PC-3 (cell line): ENCODE measurements at regions not wholly inside any gene's neighbourhood (a gene's known extent, or its start where the extent isn't known, plus 50 kb on each side); places are given as distances from the start of the nearest gene placed in this dataset.

ENCODE experiments used
- ATAC-seq: fragments of 200-7000 bp; cut with Tn5 transposase; 2 replicates; pipeline ENCODE4 v1.9.1; 2020; ENCODE audit warnings: mild to moderate bottlenecking, moderate library complexity
- BruUV-seq: library from RNA; stranded (reverse); fragments of 400-500 nt; replicated peaks from 2 replicates; lab custom pipeline; 2021; lab: Mats Ljungman, UMichigan
- CTCF ChIA-PET: fragments of 300-600 bp; sonication (Branson Sonifier 250); formaldehyde crosslinking; loops from one replicate; lab custom pipeline; 2022; ENCODE audit warnings: antibody characterized with exemption; lab: Charles Lee
- POLR2A ChIA-PET: fragments of 300-600 bp; sonication (Branson Sonifier 250); formaldehyde crosslinking; loops from one replicate; lab custom pipeline; 2022; ENCODE audit warnings: antibody characterized with exemption; ENCODE audit not compliant: unreplicated experiment; lab: Charles Lee
- DNase-seq: peaks from one replicate; pipeline ENCODE4 v3.0.0-alpha.2; 2015
- H2AFZ ChIP-seq: fragments of 300-600 bp; sonication (generic); 2 replicates; pipeline ENCODE4 v1.6.0; 2016; ENCODE audit warnings: antibody characterized with exemption, low read length
- H3F3A ChIP-seq: fragments of 300-600 bp; sonication (generic); one replicate; pipeline ENCODE4 v1.6.0; 2017; ENCODE audit warnings: antibody characterized with exemption, low read length, control low read depth, mild to moderate bottlenecking; ENCODE audit not compliant: unreplicated experiment
- H3K27ac ChIP-seq: fragments of 300-600 bp; sonication (generic); 2 replicates; pipeline ENCODE4 v1.5.1; 2016; ENCODE audit warnings: mild to moderate bottlenecking, low read length
- H3K27me3 ChIP-seq: fragments of 300-600 bp; sonication (generic); 2 replicates; pipeline ENCODE4 v1.6.1; 2016; ENCODE audit warnings: low read length, mixed read lengths
- H3K36me3 ChIP-seq: fragments of 300-600 bp; sonication (generic); 2 replicates; pipeline ENCODE4 v1.6.1; 2016; ENCODE audit warnings: low read depth, mixed run types, low read length, mixed read lengths
- H3K4me1 ChIP-seq: fragments of 300-600 bp; sonication (generic); 2 replicates; pipeline ENCODE4 v1.5.1; 2016; ENCODE audit warnings: low read length; ENCODE audit not compliant: insufficient read depth
- H3K4me2 ChIP-seq: fragments of 300-600 bp; sonication (generic); 2 replicates; pipeline ENCODE4 v1.6.0; 2016; ENCODE audit warnings: low read length
- H3K4me3 ChIP-seq: fragments of 300-600 bp; sonication (generic); 2 replicates; pipeline ENCODE4 v1.5.1; 2016; ENCODE audit warnings: mild to moderate bottlenecking, low read length, mixed read lengths
- H3K79me2 ChIP-seq: fragments of 300-600 bp; sonication (generic); 2 replicates; pipeline ENCODE4 v1.6.1; 2017; ENCODE audit warnings: low read length, mixed read lengths
- H3K9ac ChIP-seq: fragments of 300-600 bp; sonication (generic); 2 replicates; pipeline ENCODE4 v1.6.0; 2016; ENCODE audit warnings: mild to moderate bottlenecking, low read length
- H3K9me2 ChIP-seq: fragments of 300-600 bp; sonication (generic); replicated peaks from 2 replicates; pipeline ENCODE4 v1.6.1; 2016; ENCODE audit warnings: mixed run types, low read length, mixed read lengths
- H3K9me3 ChIP-seq: fragments of 300-600 bp; sonication (generic); 2 replicates; pipeline ENCODE4 v1.6.1; 2016; ENCODE audit warnings: low read length, mixed read lengths
- H4K20me1 ChIP-seq: fragments of 300-600 bp; sonication (generic); 2 replicates; pipeline ENCODE4 v1.6.1; 2016; ENCODE audit warnings: low read length, mixed read lengths
- CTCF ChIP-seq: fragments of 300-600 bp; sonication (generic); conservative IDR thresholded peaks from 2 replicates; pipeline ENCODE4 v1.5.1; 2017; ENCODE audit warnings: antibody characterized with exemption, low read depth, mild to moderate bottlenecking, low read length
- EZH2 ChIP-seq: fragments of 300-600 bp; sonication (generic); IDR thresholded peaks from one replicate; pipeline ENCODE4 v1.6.1; 2017; ENCODE audit warnings: antibody characterized with exemption, mild to moderate bottlenecking, low read length; ENCODE audit not compliant: unreplicated experiment
- EZH2phosphoT487 ChIP-seq: fragments of 300-600 bp; sonication (generic); IDR thresholded peaks from 2 replicates; pipeline ENCODE4 v1.6.1; 2018; ENCODE audit warnings: mild to moderate bottlenecking, antibody characterized with exemption, low read length, borderline replicate concordance
- intact Hi-C: fragments of 100-400 bp; cut with micrococcal nuclease; formaldehyde crosslinking; loops from 2 replicates; pipeline ENCODE4 v1.9.0; 2023

- H3K4me3 ChIP-seq: no peak overlapping the region
- ChIA-PET CTCF (no interaction called here), POLR2A (no interaction called here)
- no peaks in the 10 kb centered on the region for H3K79me2 ChIP-seq
- H3K27me3 ChIP-seq: peaks cover 4% of the 10 kb centered on the region; the same call in 1 of the 2 replicates
- no peak overlapping the region for H2AFZ ChIP-seq
- H3K4me1 ChIP-seq: peaks cover 7% of the 10 kb centered on the region; the same call in 1 of the 2 replicates
- H3K9me2 ChIP-seq: no peaks in the 10 kb centered on the region
- no peaks in the 10 kb centered on the region for H3K9me3 ChIP-seq
- no TSS peak for BruUV-seq
- H4K20me1 ChIP-seq: no peaks in the 10 kb centered on the region
- H3K36me3 ChIP-seq: no peaks in the 10 kb centered on the region
- H3K9ac ChIP-seq: no peak overlapping the region
- ATAC-seq (peak; percentile 64), DNase-seq (peak; percentile 77)
- H3F3A ChIP-seq: no peaks in the 10 kb centered on the region
- no peak for TF ChIP-seq EZH2
- H3K4me2 ChIP-seq: no peak overlapping the region
- intact Hi-C loops: no loop called here
- H3K27ac ChIP-seq: no peak overlapping the region
These were observed 164.0 kb downstream of the RGS9 start for GRCh38 chr17:65301184-65301583.

DNA sequence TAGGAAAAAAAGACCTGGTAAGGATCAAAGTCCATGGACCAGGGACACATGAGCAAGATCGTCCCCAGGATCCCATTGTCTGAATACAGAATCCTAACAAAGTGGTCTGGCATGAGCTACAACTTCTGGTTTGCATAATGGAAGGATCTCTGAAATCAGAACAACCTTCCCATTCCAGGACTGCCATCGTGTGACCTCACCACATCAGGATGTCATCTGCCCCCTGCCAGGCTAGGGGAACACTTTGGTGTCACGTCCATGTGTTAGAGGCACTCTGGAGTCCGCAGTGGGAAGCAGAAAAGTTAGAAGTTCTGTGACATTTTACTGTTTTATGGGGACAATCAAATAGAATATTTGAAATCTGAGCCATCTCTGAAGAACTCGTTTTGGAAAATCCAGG is 160.7 kb downstream of the RGS9 start:
- POLR2A ChIA-PET: no interaction called here
- H2AFZ ChIP-seq: no peak overlapping the region
- H3K4me3 ChIP-seq: no peak overlapping the region
- TF ChIP-seq CTCF (no peak), EZH2phosphoT487 (no peak), EZH2 (no peak)
- CTCF ChIA-PET: interaction anchor here (0.6 to 0.8 kb wide), 2 partner anchors 36 to 66 kb away, joined by 3 to 4 read pairs; no protein-coding TSS in a partner anchor
- H3K4me2 ChIP-seq: no peak overlapping the region
- H3K9me2 ChIP-seq: no peaks in the 10 kb centered on the region
- H3K9ac ChIP-seq: no peak overlapping the region
- no peaks in the 10 kb centered on the region for H3K36me3 ChIP-seq
- no peaks in the 10 kb centered on the region for H3K9me3 ChIP-seq
- H4K20me1 ChIP-seq: no peaks in the 10 kb centered on the region
- ATAC-seq (no peak), DNase-seq (no peak)
- no peaks in the 10 kb centered on the region for H3F3A ChIP-seq
- no TSS peak for BruUV-seq
- H3K27ac ChIP-seq: no peak overlapping the region
- H3K4me1 ChIP-seq: peaks cover 7% of the 10 kb centered on the region; the same call in 1 of the 2 replicates
- intact Hi-C loops: loop anchor here (10.0 kb wide), 1 partner anchor 157 kb away; no protein-coding TSS in a partner anchor
- H3K27me3 ChIP-seq: no peaks in the 10 kb centered on the region
- H3K79me2 ChIP-seq: no peaks in the 10 kb centered on the region

DNA sequence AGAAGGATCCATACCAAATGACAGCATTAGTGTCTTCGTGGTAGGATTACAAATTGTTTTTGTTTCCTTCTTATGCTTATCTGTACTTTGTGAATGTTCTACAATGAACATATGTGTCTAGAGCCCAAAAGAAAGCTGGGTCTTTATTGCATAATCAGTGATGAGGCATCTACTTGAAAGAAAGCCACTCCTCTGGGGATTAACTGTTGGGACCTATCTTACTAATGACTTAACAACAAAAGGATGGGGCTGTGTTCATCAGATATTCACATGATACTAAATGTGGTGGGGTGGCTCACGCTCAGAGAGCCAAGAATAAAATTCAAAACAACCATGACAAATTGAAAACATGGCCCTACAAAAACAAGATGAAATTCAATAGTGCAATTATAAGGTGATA is 160.2 kb downstream of the RGS9 start:
- ChIA-PET CTCF (interaction anchor here (0.6 to 0.8 kb wide), 2 partner anchors 37 to 66 kb away, joined by 3 to 4 read pairs; no protein-coding TSS in a partner anchor), POLR2A (no interaction called here)
- no peak for TF ChIP-seq EZH2phosphoT487
- TF ChIP-seq EZH2: no peak
- no peak for TF ChIP-seq CTCF
- ATAC-seq: no peak
- Histone ChIP-seq H3K27me3 (no peaks in the 10 kb centered on the region), H3K4me1 (peaks cover 7% of the 10 kb centered on the region; the same call in 1 of the 2 replicates), H2AFZ (no peak overlapping the region), H3K4me2 (no peak overlapping the region), H4K20me1 (no peaks in the 10 kb centered on the region), H3K36me3 (no peaks in the 10 kb centered on the region), H3F3A (no peaks in the 10 kb centered on the region), H3K4me3 (no peak overlapping the region), H3K9me3 (no peaks in the 10 kb centered on the region), H3K9me2 (no peaks in the 10 kb centered on the region), H3K9ac (no peak overlapping the region), H3K27ac (no peak overlapping the region), H3K79me2 (no peaks in the 10 kb centered on the region)
- no TSS peak for BruUV-seq
- intact Hi-C loops: loop anchor here (10.0 kb wide), 1 partner anchor 157 kb away; no protein-coding TSS in a partner anchor
- DNase-seq: no peak
